Fibroblast of peridontal ligament (primary cell): ENCODE measurements at regions not wholly inside any gene's neighbourhood (a gene's known extent, or its start where the extent isn't known, plus 50 kb on each side); places are given as distances from the start of the nearest gene placed in this dataset.

Source experiments
- DNase-seq: peaks from one replicate; pipeline ENCODE4 v3.0.0-alpha.2; 2010; ENCODE audit errors: extremely low read depth

GRCh38 chr5:66469684-66470083, 126.5 kb upstream of the MAST4 start:
- no peak for DNase-seq

GRCh38 chr5:66472010-66472409, 124.2 kb upstream of the MAST4 start:
- no peak for DNase-seq

GRCh38 chr5:66475731-66476130, 120.5 kb upstream of the MAST4 start:
- DNase-seq = no peak

- DNase-seq = no peak
Measured at GRCh38 chr5:66477596-66477995, 118.6 kb upstream of the MAST4 start.

- no peak for DNase-seq
Measured at GRCh38 chr5:66494437-66494836, 101.8 kb upstream of the MAST4 start.

- DNase-seq = peak; percentile 0
Measured at GRCh38 chr5:66498791-66499207, 97.4 kb upstream of the MAST4 start.

- no peak for DNase-seq
Measured at GRCh38 chr5:66503203-66503789, 92.9 kb upstream of the MAST4 start.

- DNase-seq = no peak
Measured at GRCh38 chr5:66507106-66507505, 89.1 kb upstream of the MAST4 start.

GRCh38 chr5:66511491-66511890, 84.7 kb upstream of the MAST4 start:
- no peak for DNase-seq

GRCh38 chr5:66513130-66513529, 83.1 kb upstream of the MAST4 start:
- no peak for DNase-seq

- peak; percentile 0 for DNase-seq
Measured at GRCh38 chr5:66515209-66515608, 81.0 kb upstream of the MAST4 start.

GRCh38 chr5:66516550-66516949, 79.6 kb upstream of the MAST4 start:
- no peak for DNase-seq

- DNase-seq = no peak
Measured at GRCh38 chr5:66517351-66517750, 78.8 kb upstream of the MAST4 start.

GRCh38 chr5:66518052-66518451, 78.1 kb upstream of the MAST4 start:
- no peak for DNase-seq

- no peak for DNase-seq
Measured at GRCh38 chr5:66518753-66519152, 77.4 kb upstream of the MAST4 start.

GRCh38 chr5:66519626-66520025, 76.6 kb upstream of the MAST4 start:
- no peak for DNase-seq

- DNase-seq = no peak
Measured at GRCh38 chr5:66520854-66521253, 75.3 kb upstream of the MAST4 start.

- no peak for DNase-seq
Measured at GRCh38 chr5:66527478-66528035, 68.6 kb upstream of the MAST4 start.

- DNase-seq = no peak
Measured at GRCh38 chr5:66529182-66529581, 67.0 kb upstream of the MAST4 start.

GRCh38 chr5:66529704-66530103, 66.5 kb upstream of the MAST4 start:
- no peak for DNase-seq

GRCh38 chr5:66538126-66538525, 58.1 kb upstream of the MAST4 start:
- no peak for DNase-seq

GRCh38 chr5:66538531-66538930, 57.7 kb upstream of the MAST4 start:
- DNase-seq = no peak

GRCh38 chr5:66540078-66540477, 56.1 kb upstream of the MAST4 start:
- no peak for DNase-seq

- no peak for DNase-seq
Measured at GRCh38 chr5:66542711-66543110, 53.5 kb upstream of the MAST4 start.
